ENCODE measurements at regions not wholly inside any gene's neighbourhood (a gene's known extent, or its start where the extent isn't known, plus 50 kb on each side); places are given as distances from the start of the nearest gene placed in this dataset.

DNA sequence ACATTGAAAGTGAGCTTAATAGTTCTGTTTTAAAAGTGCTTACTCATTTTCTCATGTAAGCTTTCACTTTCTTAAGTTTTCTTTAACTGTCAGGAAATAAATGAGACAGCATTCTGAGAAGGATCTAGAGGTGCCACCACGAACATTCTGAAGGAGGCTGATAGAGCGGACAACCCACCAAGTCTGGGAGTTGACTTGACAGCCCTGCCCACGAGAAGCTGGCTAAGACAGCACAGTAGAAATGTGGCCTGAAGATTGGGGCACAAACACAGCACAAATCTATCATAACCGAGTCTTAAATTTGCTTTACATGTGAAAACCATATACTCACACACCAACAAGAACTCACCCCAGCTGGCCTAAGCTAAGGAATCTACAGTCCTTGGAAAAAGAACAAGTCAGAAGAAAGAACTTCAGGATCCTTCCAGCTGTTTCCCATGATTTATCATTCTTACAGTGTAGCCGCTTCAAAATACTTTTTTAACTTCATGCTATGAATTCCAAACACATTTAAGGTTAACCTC is 144.2 kb upstream of the TNFAIP3 start:
- no peak overlapping the region for H3K27ac ChIP-seq
- DNase-seq (ENCODE audit: low spot score): no peak
- TF ChIP-seq, protein P1, sequence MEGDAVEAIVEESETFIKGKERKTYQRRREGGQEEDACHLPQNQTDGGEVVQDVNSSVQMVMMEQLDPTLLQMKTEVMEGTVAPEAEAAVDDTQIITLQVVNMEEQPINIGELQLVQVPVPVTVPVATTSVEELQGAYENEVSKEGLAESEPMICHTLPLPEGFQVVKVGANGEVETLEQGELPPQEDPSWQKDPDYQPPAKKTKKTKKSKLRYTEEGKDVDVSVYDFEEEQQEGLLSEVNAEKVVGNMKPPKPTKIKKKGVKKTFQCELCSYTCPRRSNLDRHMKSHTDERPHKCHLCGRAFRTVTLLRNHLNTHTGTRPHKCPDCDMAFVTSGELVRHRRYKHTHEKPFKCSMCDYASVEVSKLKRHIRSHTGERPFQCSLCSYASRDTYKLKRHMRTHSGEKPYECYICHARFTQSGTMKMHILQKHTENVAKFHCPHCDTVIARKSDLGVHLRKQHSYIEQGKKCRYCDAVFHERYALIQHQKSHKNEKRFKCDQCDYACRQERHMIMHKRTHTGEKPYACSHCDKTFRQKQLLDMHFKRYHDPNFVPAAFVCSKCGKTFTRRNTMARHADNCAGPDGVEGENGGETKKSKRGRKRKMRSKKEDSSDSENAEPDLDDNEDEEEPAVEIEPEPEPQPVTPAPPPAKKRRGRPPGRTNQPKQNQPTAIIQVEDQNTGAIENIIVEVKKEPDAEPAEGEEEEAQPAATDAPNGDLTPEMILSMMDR (IDR thresholded peaks at IDR 0.05): no peak
- H3K4me3 ChIP-seq: no peak overlapping the region

DNA sequence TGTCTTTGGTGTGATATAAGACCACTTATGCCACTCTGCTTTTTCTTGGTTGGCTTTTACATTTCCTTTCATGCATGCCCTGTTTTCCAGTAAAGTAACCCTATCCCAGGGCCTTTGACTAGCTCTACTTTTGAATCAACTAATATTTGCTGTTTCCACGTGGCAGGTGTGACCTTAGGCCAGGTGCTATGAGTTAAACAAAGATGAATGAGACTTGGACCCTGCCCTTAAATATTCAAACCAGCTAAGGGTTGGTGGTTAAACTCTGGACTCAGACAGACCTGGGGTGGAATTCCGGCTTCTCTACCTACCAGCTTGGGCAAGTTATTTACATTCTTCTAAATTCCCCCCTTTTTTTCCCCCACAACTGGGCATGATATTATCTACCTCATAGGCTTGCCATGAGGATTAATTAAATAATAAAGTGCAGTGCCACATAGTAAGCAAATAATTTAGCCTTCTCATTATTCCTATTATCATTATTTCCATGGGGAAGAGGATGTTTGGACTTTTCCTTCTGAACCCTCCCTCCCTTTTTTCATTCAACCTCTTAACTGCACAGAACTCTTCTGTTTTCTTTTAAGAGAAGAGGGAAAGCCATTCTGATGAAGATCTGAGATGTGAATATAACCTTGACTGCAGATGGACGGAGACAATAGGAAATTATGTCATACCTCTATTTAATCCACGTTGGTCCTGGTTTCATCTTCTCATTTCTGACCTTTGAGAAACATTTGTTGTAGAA is 143.6 kb upstream of the TNFAIP3 start:
- Histone ChIP-seq H3K27ac (no peak overlapping the region), H3K4me3 (no peak overlapping the region)
- TF ChIP-seq, protein P1 (IDR thresholded peaks at IDR 0.05): no peak

DNA sequence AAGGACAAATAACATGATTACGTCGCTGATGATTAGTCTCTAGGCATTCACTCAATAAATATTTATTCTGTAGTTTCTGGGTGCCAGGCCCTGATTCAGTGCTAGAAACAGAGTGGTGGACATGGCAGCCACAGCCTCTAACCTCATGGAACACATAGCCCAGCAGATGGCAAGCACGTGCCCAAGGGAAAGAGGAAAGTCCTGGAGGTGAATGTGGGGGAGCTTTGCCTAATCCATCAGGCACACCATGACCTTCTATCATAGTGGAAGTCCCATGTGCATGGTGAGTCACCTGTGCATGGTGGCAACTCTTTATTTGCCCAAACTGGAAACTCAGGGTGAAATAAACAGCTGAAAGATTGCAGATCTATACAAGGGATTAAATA is 143.0 kb upstream of the TNFAIP3 start:
- Histone ChIP-seq H3K27ac (no peak overlapping the region), H3K4me3 (no peak overlapping the region)
- TF ChIP-seq, protein P1 (IDR thresholded peaks at IDR 0.05): no peak
- DNase-seq (ENCODE audit: low spot score): no peak

More for the DNA sequence above, 143.6 kb upstream of the TNFAIP3 start:
- DNase-seq (ENCODE audit: low spot score): no peak

DNA sequence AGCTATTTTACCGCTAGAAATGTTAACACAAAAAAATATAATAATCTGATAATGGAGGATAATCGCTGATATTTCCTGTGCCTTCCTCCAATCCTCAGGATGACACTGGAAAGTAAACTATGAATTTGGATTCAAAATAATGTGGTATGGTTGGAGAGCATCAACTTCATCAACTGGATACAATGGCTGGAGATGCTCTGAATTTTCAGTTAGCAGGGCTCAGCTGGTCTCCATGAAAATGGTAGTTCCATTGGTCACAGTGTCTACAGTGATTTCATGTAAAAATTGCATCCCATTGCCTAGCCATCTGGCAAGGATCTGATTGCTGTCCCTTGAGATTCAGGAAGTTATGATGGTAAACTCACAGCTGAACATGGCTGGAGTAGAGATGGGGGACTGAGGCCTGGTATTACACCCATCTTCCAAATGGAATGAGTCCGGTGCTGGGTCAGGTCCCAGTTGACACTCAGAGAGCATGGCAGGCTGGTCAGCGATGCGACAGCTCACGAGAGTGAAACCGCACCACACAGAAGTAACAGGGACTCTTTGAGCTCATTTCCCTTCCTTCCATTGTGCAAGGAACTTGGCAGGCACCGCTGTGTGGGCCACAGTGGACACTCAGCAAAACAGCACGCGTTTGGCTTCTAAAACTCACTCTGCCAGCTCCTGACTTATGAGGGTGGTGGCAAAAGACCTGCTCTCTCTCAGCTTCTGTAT is 142.4 kb upstream of the TNFAIP3 start:
- no peak for DNase-seq (ENCODE audit: low spot score)
- peak overlapping the region in 1 of 2 donors; percentile 35 for H3K27ac ChIP-seq
- TF ChIP-seq, protein P1 (IDR thresholded peaks at IDR 0.05): no peak
- H3K4me3 ChIP-seq: no peak overlapping the region

DNA sequence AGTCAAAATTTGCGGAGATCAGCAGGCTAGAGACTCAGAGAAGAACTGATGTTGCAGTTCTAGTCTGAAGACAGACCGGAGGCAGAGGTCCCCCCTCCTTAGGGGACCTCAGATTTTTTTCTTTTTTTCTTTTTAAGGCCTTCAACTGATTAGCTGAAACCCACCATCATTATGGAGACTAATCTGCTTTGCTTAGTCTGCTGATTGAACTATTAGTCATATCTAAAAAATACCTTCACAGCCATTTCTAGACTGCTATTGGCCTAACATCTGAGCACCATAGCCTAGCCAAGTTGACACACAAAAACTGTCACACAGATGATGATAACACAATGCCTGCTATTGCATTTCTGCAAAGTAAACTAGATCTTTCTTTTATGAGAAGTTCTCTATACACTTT is 141.1 kb upstream of the TNFAIP3 start:
- no peak overlapping the region for H3K27ac ChIP-seq
- TF ChIP-seq, protein P1 (IDR thresholded peaks at IDR 0.05): no peak
- H3K4me3 ChIP-seq: no peak overlapping the region
- DNase-seq (ENCODE audit: low spot score): no peak

DNA sequence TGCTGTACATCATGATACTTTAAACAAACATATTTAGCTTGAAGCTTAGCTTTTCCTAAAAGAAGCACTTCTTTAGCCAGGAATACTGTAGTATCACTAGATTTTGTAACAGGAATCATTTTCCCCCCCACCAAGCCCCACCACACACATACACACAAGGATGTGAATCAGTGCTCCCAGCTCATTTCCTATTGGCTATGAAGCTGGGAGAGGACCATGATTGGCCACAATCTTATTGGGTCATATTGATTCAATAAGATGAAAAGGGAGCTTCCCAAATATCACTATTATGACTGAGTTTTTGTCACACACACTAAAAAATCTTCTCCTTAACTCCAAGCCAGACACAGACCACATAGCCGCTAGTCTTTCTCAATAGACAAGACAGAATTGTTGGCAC is 140.5 kb upstream of the TNFAIP3 start:
- Histone ChIP-seq H3K4me3 (no peak overlapping the region), H3K27ac (no peak overlapping the region)
- no peak for DNase-seq (ENCODE audit: low spot score)
- TF ChIP-seq, protein P1 (IDR thresholded peaks at IDR 0.05): no peak
